ENCODE measurements at regions not wholly inside any gene's neighbourhood (a gene's known extent, or its start where the extent isn't known, plus 50 kb on each side); places are given as distances from the start of the nearest gene placed in this dataset.

GRCh38 chr10:78314651-78315050 is 281.0 kb downstream of the RPS24 start:
- no peak for TF ChIP-seq BHLHE40 (IDR thresholded peaks at IDR 0.05; ENCODE audit: borderline replicate concordance)
- no peak for TF ChIP-seq SUZ12 (IDR thresholded peaks at IDR 0.05)
- TF ChIP-seq SP1 (IDR thresholded peaks at IDR 0.05): no peak
- no peak for TF ChIP-seq FOXK2 (IDR thresholded peaks at IDR 0.05)
- TF ChIP-seq FOXM1 (IDR thresholded peaks at IDR 0.05; ENCODE audit: borderline replicate concordance): no peak

All from HEK293T (cell line).